GM12878 (cell line): ENCODE measurements at regions not wholly inside any gene's neighbourhood (a gene's known extent, or its start where the extent isn't known, plus 50 kb on each side); places are given as distances from the start of the nearest gene placed in this dataset.

Experiments used
- ATAC-seq: fragments of 200-7000 bp; cut with Tn5 transposase; 3 replicates; pipeline ENCODE4 v1.9.1; 2020; ENCODE audit warnings: mild to moderate bottlenecking, moderate library complexity
- BruUV-seq: library from RNA; stranded (reverse); fragments of 400-500 nt; replicated peaks from 2 replicates; lab custom pipeline; 2021; lab: Mats Ljungman, UMichigan
- CTCF ChIA-PET: fragments of 300-600 bp; sonication (Branson Sonifier 250); formaldehyde crosslinking; extraction: SDS; loops from one replicate; lab custom pipeline; 2021; ENCODE audit warnings: inconsistent platforms; lab: Yijun Ruan, JAX
- POLR2A ChIA-PET: fragments of 350-600 bp; formaldehyde crosslinking; extraction: SDS; loops from one replicate; lab custom pipeline; 2021; ENCODE audit warnings: inconsistent platforms; lab: Charles Lee
- RAD21 ChIA-PET: fragments of 300-600 bp; sonication (Branson Sonifier 250); formaldehyde crosslinking; loops from one replicate; lab custom pipeline; 2023; ENCODE audit warnings: antibody characterized with exemption; ENCODE audit not compliant: unreplicated experiment; lab: Charles Lee
- SMC1A ChIA-PET: fragments of 300-600 bp; sonication (Branson Sonifier 250); formaldehyde crosslinking; loops from one replicate; lab custom pipeline; 2023; ENCODE audit not compliant: unreplicated experiment, uncharacterized antibody; lab: Charles Lee
- DNase-seq: peaks from one replicate; pipeline ENCODE4 v3.0.0-alpha.2; 2011; ENCODE audit warnings: low read depth, low spot score
- FAIRE-seq: peaks from 3 replicates; lab custom pipeline; 2011; peaks lifted over from hg19 to GRCh38; lab: Jason Lieb, UNC
- H2AFZ ChIP-seq: 2 replicates; pipeline ENCODE4 v1.6.0; 2011; ENCODE audit warnings: low read depth, low read length, control low read depth; ENCODE audit not compliant: control insufficient read depth
- H3K27ac ChIP-seq: 2 replicates; pipeline ENCODE4 v1.5.1; 2011; ENCODE audit warnings: control low read depth; ENCODE audit not compliant: control insufficient read depth, insufficient read depth
- H3K27me3 ChIP-seq, 2 experiments: replicated peaks in 1 of 2; 2 replicates each; pipeline versions ENCODE4 v1.6.0 to v1.6.1; 2011; ENCODE audit warnings: low read length in 1 of 2; ENCODE audit not compliant: control insufficient read depth in 2 of 2, insufficient read depth in 2 of 2
- H3K36me3 ChIP-seq, 2 experiments: 2 replicates each; pipeline ENCODE4 v1.5.1; 2011; ENCODE audit warnings: low read length in 1 of 2; ENCODE audit not compliant: control insufficient read depth in 2 of 2, insufficient read depth in 2 of 2
- H3K4me1 ChIP-seq: 2 replicates; pipeline ENCODE4 v1.6.1; 2011; ENCODE audit warnings: mild to moderate bottlenecking, low read length, moderate library complexity, mixed read lengths; ENCODE audit not compliant: control insufficient read depth, insufficient read depth
- H3K4me2 ChIP-seq: 2 replicates; pipeline ENCODE4 v1.6.0; 2011; ENCODE audit warnings: control low read depth; ENCODE audit not compliant: control insufficient read depth, insufficient read depth
- H3K4me3 ChIP-seq: fragments of 200-600 bp; sonication (generic); 2 replicates; pipeline ENCODE4 v1.5.1; 2016
- H3K79me2 ChIP-seq: 2 replicates; pipeline ENCODE4 v1.6.0; 2011; ENCODE audit warnings: low read length; ENCODE audit not compliant: control insufficient read depth, insufficient read depth
- H3K9ac ChIP-seq: 2 replicates; pipeline ENCODE4 v1.8.0; 2011; ENCODE audit warnings: low read length, control low read depth, mixed read lengths; ENCODE audit not compliant: control insufficient read depth, insufficient read depth
- H3K9me3 ChIP-seq: replicated peaks from 3 replicates; pipeline ENCODE4 v1.5.1; 2011; ENCODE audit warnings: mild to moderate bottlenecking, low read length; ENCODE audit not compliant: control insufficient read depth, insufficient read depth
- H4K20me1 ChIP-seq: 2 replicates; pipeline ENCODE4 v1.6.0; 2011; ENCODE audit not compliant: control insufficient read depth, insufficient read depth
- BCL3 ChIP-seq: IDR thresholded peaks from 2 replicates; pipeline ENCODE4 v1.6.1; 2011; ENCODE audit warnings: borderline replicate concordance, low read depth, mild to moderate bottlenecking, moderate library complexity, low read length; ENCODE audit not compliant: insufficient read depth, poor library complexity, severe bottlenecking
- BRCA1 ChIP-seq: IDR thresholded peaks from 2 replicates; pipeline ENCODE4 v1.6.1; 2011; ENCODE audit warnings: low read depth, low read length, improper control_type of control experiment
- CBX5 ChIP-seq: sonication (generic); IDR thresholded peaks from 2 replicates; pipeline ENCODE4 v1.6.1; 2016; ENCODE audit warnings: low read depth, moderate library complexity, mild to moderate bottlenecking, inconsistent platforms
- CREM ChIP-seq: IDR thresholded peaks from 2 replicates; pipeline ENCODE4 v1.6.1; 2014; ENCODE audit warnings: antibody characterized with exemption, low read depth
- GATAD2B ChIP-seq: fragments of 450-650 bp; conservative IDR thresholded peaks from 2 replicates; pipeline ENCODE4 v1.6.1; 2017; ENCODE audit warnings: low read depth, mild to moderate bottlenecking, moderate library complexity
- JUNB ChIP-seq: IDR thresholded peaks from 2 replicates; pipeline ENCODE4 v1.6.1; 2016; ENCODE audit warnings: antibody characterized with exemption, mild to moderate bottlenecking
- MTA3 ChIP-seq: IDR thresholded peaks from 2 replicates; pipeline ENCODE4 v1.6.1; 2012; ENCODE audit warnings: low read length, inconsistent platforms, borderline replicate concordance
- MYB ChIP-seq: fragments of 150-350 bp; IDR thresholded peaks from 2 replicates; pipeline ENCODE4 v1.6.1; 2014; ENCODE audit warnings: mild to moderate bottlenecking, low read depth, low read length, borderline replicate concordance
- NFXL1 ChIP-seq: fragments of 450-650 bp; IDR thresholded peaks from 2 replicates; pipeline ENCODE4 v1.6.1; 2017; ENCODE audit warnings: antibody characterized with exemption, mild to moderate bottlenecking, borderline replicate concordance
- NR2F1 ChIP-seq: fragments of 450-650 bp; conservative IDR thresholded peaks from 2 replicates; pipeline ENCODE4 v1.6.1; 2017; ENCODE audit warnings: mild to moderate bottlenecking
- PAX5 ChIP-seq: IDR thresholded peaks from 2 replicates; pipeline ENCODE4 v1.6.1; 2011; ENCODE audit warnings: low read depth, low read length, borderline replicate concordance
- RELA ChIP-seq: fragments of 450-650 bp; IDR thresholded peaks from 2 replicates; pipeline ENCODE4 v1.8.0; 2014; ENCODE audit warnings: borderline replicate concordance; ENCODE audit not compliant: partially characterized antibody
- RUNX3 ChIP-seq: IDR thresholded peaks from 2 replicates; pipeline ENCODE4 v1.6.1; 2012; ENCODE audit warnings: low read length, inconsistent platforms
- STAT1 ChIP-seq: fragments of 450-650 bp; conservative IDR thresholded peaks from 2 replicates; pipeline ENCODE4 v1.6.1; 2014; ENCODE audit warnings: antibody characterized with exemption, mild to moderate bottlenecking
- ZBED1 ChIP-seq: IDR thresholded peaks from 2 replicates; pipeline ENCODE4 v1.6.1; 2016; ENCODE audit warnings: borderline replicate concordance
- ZBTB33 ChIP-seq: fragments of 450-650 bp; IDR thresholded peaks from 2 replicates; pipeline ENCODE4 v1.6.1; 2017; ENCODE audit warnings: mild to moderate bottlenecking
- ZNF24 ChIP-seq: fragments of 450-650 bp; IDR thresholded peaks from 2 replicates; pipeline ENCODE4 v1.6.1; 2017; ENCODE audit warnings: antibody characterized with exemption, mild to moderate bottlenecking
- WGBS: methylation state at CpG from one replicate; pipeline ENCODE4 v1.1.6; 2016; ENCODE audit warnings: low lambda C conversion rate; ENCODE audit not compliant: insufficient replicate concordance, insufficient coverage; ENCODE audit errors: missing lambda C conversion rate; 5-methylcytosine and 5-hydroxymethylcytosine counted together
- in situ Hi-C: fragments of 300-500 bp; cut with MboI; formaldehyde crosslinking; loops from 9 replicates; pipeline ENCODE4 v1.14.3; 2018; ENCODE audit warnings: mixed read lengths
- intact Hi-C: fragments of 100-400 bp; cut with micrococcal nuclease; formaldehyde crosslinking; loops from one replicate; pipeline ENCODE4 v1.14.2; 2022; ENCODE audit not compliant: unreplicated experiment

GRCh38 chr7:19920166-19920565 is 146.7 kb upstream of the TMEM196 start:
- H3K27me3 ChIP-seq, result no peaks in the 10 kb centered on the region
- no TSS peak for BruUV-seq
- ChIA-PET RAD21 (no interaction called here), SMC1A (interaction anchor here (0.7 kb wide), 1 partner anchor 521 kb away, joined by 3 read pairs; no protein-coding TSS in a partner anchor), POLR2A (no interaction called here), CTCF (no interaction called here)
- no peak overlapping the region for H3K9ac ChIP-seq
- no peak overlapping the region for H3K4me2 ChIP-seq
- no peak overlapping the region for H2AFZ ChIP-seq
- H3K79me2 ChIP-seq, result no peaks in the 10 kb centered on the region
- intact Hi-C loops, result no loop called here
- ATAC-seq, result no peak
- FAIRE-seq, result no peak
- no peak overlapping the region for H3K27ac ChIP-seq
- 40% methylated on average over 6 of the region's 6 CpGs for WGBS
- no peaks in the 10 kb centered on the region for H3K36me3 ChIP-seq
- in situ Hi-C loops, result no loop called here
- H4K20me1 ChIP-seq, result no peaks in the 10 kb centered on the region
- H3K4me1 ChIP-seq, result no peaks in the 10 kb centered on the region
- no peak for DNase-seq
- TF ChIP-seq RELA (no peak), CREM (no peak), CBX5 (no peak), RUNX3 (no peak), MYB (no peak), MTA3 (no peak), NFXL1 (no peak)
- no peaks in the 10 kb centered on the region for H3K9me3 ChIP-seq
- no peak overlapping the region for H3K4me3 ChIP-seq

- ChIA-PET CTCF (interaction anchor here (0.7 kb wide), 1 partner anchor 1643 kb away, joined by 3 read pairs; no protein-coding TSS in a partner anchor), SMC1A (interaction anchor here (0.7 kb wide), 1 partner anchor 522 kb away, joined by 3 read pairs; no protein-coding TSS in a partner anchor), RAD21 (no interaction called here), POLR2A (no interaction called here)
- DNase-seq, result no peak
- H3K79me2 ChIP-seq, result no peaks in the 10 kb centered on the region
- no peaks in the 10 kb centered on the region for H3K9me3 ChIP-seq
- H3K4me2 ChIP-seq, result no peak overlapping the region
- 0% methylated on average over 6 of the region's 6 CpGs for WGBS
- no peak overlapping the region for H3K4me3 ChIP-seq
- in situ Hi-C loops, result no loop called here
- ATAC-seq, result no peak
- H3K4me1 ChIP-seq, result no peaks in the 10 kb centered on the region
- H2AFZ ChIP-seq, result no peak overlapping the region
- no peaks in the 10 kb centered on the region for H3K27me3 ChIP-seq
- H3K36me3 ChIP-seq, result no peaks in the 10 kb centered on the region
- no TSS peak for BruUV-seq
- no peak for FAIRE-seq
- no peak overlapping the region for H3K9ac ChIP-seq
- intact Hi-C loops, result no loop called here
- H3K27ac ChIP-seq, result no peak overlapping the region
- H4K20me1 ChIP-seq, result no peaks in the 10 kb centered on the region
- TF ChIP-seq GATAD2B (no peak), JUNB (no peak), BRCA1 (no peak), PAX5 (no peak), ZBED1 (no peak), BCL3 (no peak), ZBTB33 (no peak), NR2F1 (no peak), ZNF24 (no peak), STAT1 (no peak)
Measured at GRCh38 chr7:19919261-19920095, 146.1 kb upstream of the TMEM196 start.
